ENCODE measurements at regions not wholly inside any gene's neighbourhood (a gene's known extent, or its start where the extent isn't known, plus 50 kb on each side); places are given as distances from the start of the nearest gene placed in this dataset.

DNA sequence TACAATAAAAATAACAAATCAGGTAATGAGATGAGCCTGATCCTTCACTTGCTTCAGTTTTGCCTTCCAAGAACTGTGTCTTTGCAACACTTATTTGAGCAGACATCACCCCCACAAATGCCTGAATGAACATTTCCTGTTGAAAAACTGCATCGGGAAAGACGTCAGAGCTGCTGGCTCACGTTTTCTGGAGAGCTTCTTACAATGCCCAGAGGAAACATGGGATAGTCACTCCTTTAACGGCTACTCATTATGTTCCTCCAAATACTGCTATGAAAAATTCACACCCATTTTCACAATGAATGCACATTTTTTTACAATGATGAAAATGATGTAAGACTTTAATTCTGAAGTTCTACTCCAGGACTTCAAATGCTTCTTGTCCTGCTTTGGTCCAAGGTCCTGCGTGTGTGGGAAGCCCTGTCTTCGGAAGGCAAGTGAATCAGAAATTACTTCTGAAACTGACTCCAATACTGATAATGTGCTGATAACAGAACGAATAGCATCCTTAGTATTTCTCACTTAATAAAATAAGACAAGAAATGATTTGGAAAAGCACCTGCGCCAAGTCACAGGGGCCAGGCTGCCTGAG, 238.0 kb downstream of the ANKRD60 start:
- H2AK5ac ChIP-seq (ENCODE audit: low read depth, low read length) = no peak overlapping the region
- no peak overlapping the region for H2BK15ac ChIP-seq (ENCODE audit: low read length)
- H2AFZ ChIP-seq (ENCODE audit: low read length) = no peak overlapping the region
- no peak overlapping the region for H3K23ac ChIP-seq (ENCODE audit: insufficient read length)
- FAIRE-seq (no peak), DNase-seq (ENCODE audit: low read depth in 1 of 2, low spot score in 2 of 2) (no peak)
- H3K36me3 ChIP-seq (ENCODE audit: control insufficient read depth in 2 of 4, insufficient read depth in 4 of 4, low read length in 3 of 4) = no peaks in the 10 kb centered on the region
- no peak overlapping the region for H4K5ac ChIP-seq (ENCODE audit: insufficient read length, low read depth, low read length)
- no peak overlapping the region for H2BK120ac ChIP-seq (replicated peaks; ENCODE audit: low read depth, low read length)
- no peak overlapping the region for H3K4ac ChIP-seq (replicated peaks; ENCODE audit: insufficient read length, low read depth, low read length)
- H3K79me2 ChIP-seq (ENCODE audit: control insufficient read depth in 1 of 2, insufficient read depth in 2 of 2, low read length in 2 of 2) = no peaks in the 10 kb centered on the region
- no peaks in the 10 kb centered on the region for H3K23me2 ChIP-seq (ENCODE audit: low read depth, low read length)
- no peaks in the 10 kb centered on the region for H3K27me3 ChIP-seq (replicated peaks in 1 of 4; ENCODE audit: control insufficient read depth in 3 of 4, extremely low read depth in 1 of 4, insufficient read depth in 3 of 4, low read length in 3 of 4)
- H3K56ac ChIP-seq (replicated peaks; ENCODE audit: insufficient read length, low read depth, low read length) = no peak overlapping the region
- H4K8ac ChIP-seq (ENCODE audit: extremely low read depth, insufficient read depth, low read length) = no peak overlapping the region
- TF ChIP-seq ASH2L (IDR thresholded peaks at IDR 0.05; ENCODE audit: low read length) (no peak), NRF1 (IDR thresholded peaks at IDR 0.05; ENCODE audit: low read depth, low read length) (no peak), CBX8 (IDR thresholded peaks at IDR 0.05; ENCODE audit: borderline replicate concordance, low read depth, low read length) (no peak), SUZ12 (IDR thresholded peaks at IDR 0.05; ENCODE audit: low read length) (no peak)
- TF ChIP-seq, protein P1, sequence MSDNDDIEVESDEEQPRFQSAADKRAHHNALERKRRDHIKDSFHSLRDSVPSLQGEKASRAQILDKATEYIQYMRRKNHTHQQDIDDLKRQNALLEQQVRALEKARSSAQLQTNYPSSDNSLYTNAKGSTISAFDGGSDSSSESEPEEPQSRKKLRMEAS (IDR thresholded peaks at IDR 0.05) = no peak
- TF ChIP-seq, protein P2, sequence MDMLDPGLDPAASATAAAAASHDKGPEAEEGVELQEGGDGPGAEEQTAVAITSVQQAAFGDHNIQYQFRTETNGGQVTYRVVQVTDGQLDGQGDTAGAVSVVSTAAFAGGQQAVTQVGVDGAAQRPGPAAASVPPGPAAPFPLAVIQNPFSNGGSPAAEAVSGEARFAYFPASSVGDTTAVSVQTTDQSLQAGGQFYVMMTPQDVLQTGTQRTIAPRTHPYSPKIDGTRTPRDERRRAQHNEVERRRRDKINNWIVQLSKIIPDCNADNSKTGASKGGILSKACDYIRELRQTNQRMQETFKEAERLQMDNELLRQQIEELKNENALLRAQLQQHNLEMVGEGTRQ (IDR thresholded peaks at IDR 0.05; ENCODE audit: low read length) = no peak
- H3K4me1 ChIP-seq (replicated peaks in 1 of 4; ENCODE audit: control insufficient read depth in 3 of 4, insufficient read depth in 4 of 4, low read length in 3 of 4) = no peaks in the 10 kb centered on the region; a peak in 1 of 7 replicates
- H2BK20ac ChIP-seq (ENCODE audit: low read length) = no peak overlapping the region
- H3K4me3 ChIP-seq (ENCODE audit: extremely low read depth in 1 of 4, insufficient read depth in 2 of 4, low read depth in 3 of 4, low read length in 4 of 4) = no peak overlapping the region
- H2BK5ac ChIP-seq (ENCODE audit: low read depth, low read length) = no peak overlapping the region
- no peak overlapping the region for H3K27ac ChIP-seq (ENCODE audit: low read depth, low read length)
- no peak overlapping the region for H3K14ac ChIP-seq (ENCODE audit: insufficient read length)
- ChIA-PET CTCF (ENCODE audit: partially characterized antibody) (interaction anchor here (1.1 kb wide), 2 partner anchors 33 to 69 kb away, joined by 3 read pairs; no protein-coding TSS in a partner anchor), POLR2A (ENCODE audit: partially characterized antibody) (no interaction called here)
- no peaks in the 10 kb centered on the region for H3K9me3 ChIP-seq (ENCODE audit: insufficient read depth in 2 of 2, low read depth in 1 of 2, low read length in 1 of 2)
- WGBS, 2 experiments (ENCODE audit: extremely low coverage in 1 of 2, insufficient coverage in 1 of 2, insufficient read length in 1 of 2, insufficient replicate concordance in 2 of 2, low coverage in 1 of 2, low lambda C conversion rate in 2 of 2, missing lambda C conversion rate in 1 of 2) = 86% methylated on average over 8 of the region's 8 CpGs; no CpG with 5 or more reads in 1 of the 2 experiments
- H2BK12ac ChIP-seq (ENCODE audit: low read depth, low read length) = no peak overlapping the region
- no peak overlapping the region for H3K4me2 ChIP-seq (ENCODE audit: insufficient read depth in 1 of 2, low read depth in 2 of 2, low read length in 2 of 2)
- no peak overlapping the region for H4K91ac ChIP-seq (replicated peaks; ENCODE audit: insufficient read length, low read length)
- H3K9ac ChIP-seq (replicated peaks in 1 of 4; ENCODE audit: extremely low read depth in 1 of 4, low read depth in 3 of 4, low read length in 3 of 4) = no peak overlapping the region
- H4K20me1 ChIP-seq (replicated peaks in 1 of 2; ENCODE audit: control insufficient read depth in 1 of 2, insufficient read depth in 2 of 2, low read length in 2 of 2) = no peaks in the 10 kb centered on the region
- H3K79me1 ChIP-seq (ENCODE audit: low read depth, low read length) = no peaks in the 10 kb centered on the region
- H3K18ac ChIP-seq (ENCODE audit: extremely low read depth, low read length) = no peak overlapping the region

All from H1 (cell line).